Keratinocyte (primary cell): ENCODE measurements at regions not wholly inside any gene's neighbourhood (a gene's known extent, or its start where the extent isn't known, plus 50 kb on each side); places are given as distances from the start of the nearest gene placed in this dataset.

ENCODE experiments used
- EZH2 ChIP-seq: IDR thresholded peaks from one replicate; pipeline ENCODE4 v1.6.1; 2012; ENCODE audit warnings: inconsistent platforms, mild to moderate bottlenecking, low read length, moderate library complexity
- TF ChIP-seq, protein P1 (sequence below), 3 experiments: IDR thresholded peaks in 1 of 3; conservative IDR thresholded peaks in 1 of 3; optimal IDR thresholded peaks in 1 of 3; 2 replicates in 2 of 3; 3 replicates in 1 of 3; pipeline versions ENCODE3 to v1.5.1; 2011; ENCODE audit warnings: low read length in 3 of 3, mild to moderate bottlenecking in 3 of 3, moderate library complexity in 2 of 3, control low read depth in 1 of 3, inconsistent platforms in 1 of 3; ENCODE audit not compliant: insufficient read depth in 2 of 3; ENCODE audit errors: extremely low read depth in 1 of 3

- TF ChIP-seq, protein P1, sequence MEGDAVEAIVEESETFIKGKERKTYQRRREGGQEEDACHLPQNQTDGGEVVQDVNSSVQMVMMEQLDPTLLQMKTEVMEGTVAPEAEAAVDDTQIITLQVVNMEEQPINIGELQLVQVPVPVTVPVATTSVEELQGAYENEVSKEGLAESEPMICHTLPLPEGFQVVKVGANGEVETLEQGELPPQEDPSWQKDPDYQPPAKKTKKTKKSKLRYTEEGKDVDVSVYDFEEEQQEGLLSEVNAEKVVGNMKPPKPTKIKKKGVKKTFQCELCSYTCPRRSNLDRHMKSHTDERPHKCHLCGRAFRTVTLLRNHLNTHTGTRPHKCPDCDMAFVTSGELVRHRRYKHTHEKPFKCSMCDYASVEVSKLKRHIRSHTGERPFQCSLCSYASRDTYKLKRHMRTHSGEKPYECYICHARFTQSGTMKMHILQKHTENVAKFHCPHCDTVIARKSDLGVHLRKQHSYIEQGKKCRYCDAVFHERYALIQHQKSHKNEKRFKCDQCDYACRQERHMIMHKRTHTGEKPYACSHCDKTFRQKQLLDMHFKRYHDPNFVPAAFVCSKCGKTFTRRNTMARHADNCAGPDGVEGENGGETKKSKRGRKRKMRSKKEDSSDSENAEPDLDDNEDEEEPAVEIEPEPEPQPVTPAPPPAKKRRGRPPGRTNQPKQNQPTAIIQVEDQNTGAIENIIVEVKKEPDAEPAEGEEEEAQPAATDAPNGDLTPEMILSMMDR (optimal IDR thresholded peaks at IDR 0.05 in 1 of 3, IDR thresholded peaks at IDR 0.05 in 1 of 3, conservative IDR thresholded peaks at IDR 0.05 in 1 of 3; ENCODE audit: extremely low read depth in 1 of 3, insufficient read depth in 2 of 3, low read length in 3 of 3), result no peak
- no peak for TF ChIP-seq EZH2
These were observed 856.8 kb downstream of the CDH9 start for GRCh38 chr5:26181582-26181981.
